ENCODE measurements at regions not wholly inside any gene's neighbourhood (a gene's known extent, or its start where the extent isn't known, plus 50 kb on each side); places are given as distances from the start of the nearest gene placed in this dataset.
A peak's percentile ranks its signal among the peaks of the same experiment; 100 is the strongest.

DNA sequence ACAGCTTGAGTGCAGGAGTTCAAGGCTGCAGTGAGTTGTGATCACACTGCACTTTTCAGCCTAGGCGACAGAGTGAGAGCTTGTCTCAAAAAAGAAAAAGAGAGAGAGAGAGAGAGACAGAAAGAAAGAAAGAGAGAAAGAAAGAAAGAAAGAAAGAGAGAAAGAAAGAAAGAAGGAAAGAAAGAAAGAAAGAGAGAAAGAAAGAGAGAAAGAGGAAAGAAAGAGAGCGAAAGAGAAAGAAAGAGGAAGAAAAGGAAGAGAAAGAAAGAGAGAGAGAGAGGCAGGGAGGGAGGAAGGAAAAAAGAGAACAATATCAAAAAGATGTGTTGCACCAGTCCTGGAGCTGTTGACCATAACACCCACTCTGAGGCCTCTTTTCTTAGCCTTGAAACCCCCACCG is 89.8 kb upstream of the MBOAT2 start:
- TF ChIP-seq GLIS3 (CRISPR knock-in tag; IDR thresholded peaks at IDR 0.05) (no peak), POU6F1 (CRISPR knock-in tag; IDR thresholded peaks at IDR 0.05; ENCODE audit: borderline replicate concordance, low read depth) (no peak), TCF4 (CRISPR knock-in tag; IDR thresholded peaks at IDR 0.05; ENCODE audit: borderline replicate concordance) (no peak), BACH2 (CRISPR knock-in tag; IDR thresholded peaks at IDR 0.05; ENCODE audit: borderline replicate concordance) (no peak), ZNF8 (CRISPR knock-in tag; IDR thresholded peaks at IDR 0.05) (no peak), CSDC2 (CRISPR knock-in tag; IDR thresholded peaks at IDR 0.05) (no peak), PPARA (CRISPR knock-in tag; IDR thresholded peaks at IDR 0.05; ENCODE audit: borderline replicate concordance) (no peak), TSHZ2 (CRISPR knock-in tag; IDR thresholded peaks at IDR 0.05) (no peak), RARB (CRISPR knock-in tag; IDR thresholded peaks at IDR 0.05) (no peak), TOX (CRISPR knock-in tag; IDR thresholded peaks at IDR 0.05; ENCODE audit: borderline replicate concordance) (no peak), ARNTL (CRISPR knock-in tag; IDR thresholded peaks at IDR 0.05; ENCODE audit: borderline replicate concordance, low read depth) (no peak)
- TF ChIP-seq, protein P1, sequence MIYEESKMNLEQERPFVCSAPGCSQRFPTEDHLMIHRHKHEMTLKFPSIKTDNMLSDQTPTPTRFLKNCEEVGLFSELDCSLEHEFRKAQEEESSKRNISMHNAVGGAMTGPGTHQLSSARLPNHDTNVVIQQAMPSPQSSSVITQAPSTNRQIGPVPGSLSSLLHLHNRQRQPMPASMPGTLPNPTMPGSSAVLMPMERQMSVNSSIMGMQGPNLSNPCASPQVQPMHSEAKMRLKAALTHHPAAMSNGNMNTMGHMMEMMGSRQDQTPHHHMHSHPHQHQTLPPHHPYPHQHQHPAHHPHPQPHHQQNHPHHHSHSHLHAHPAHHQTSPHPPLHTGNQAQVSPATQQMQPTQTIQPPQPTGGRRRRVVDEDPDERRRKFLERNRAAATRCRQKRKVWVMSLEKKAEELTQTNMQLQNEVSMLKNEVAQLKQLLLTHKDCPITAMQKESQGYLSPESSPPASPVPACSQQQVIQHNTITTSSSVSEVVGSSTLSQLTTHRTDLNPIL (CRISPR knock-in tag; IDR thresholded peaks at IDR 0.05; ENCODE audit: low read depth), result no peak
- no peak for ATAC-seq

DNA sequence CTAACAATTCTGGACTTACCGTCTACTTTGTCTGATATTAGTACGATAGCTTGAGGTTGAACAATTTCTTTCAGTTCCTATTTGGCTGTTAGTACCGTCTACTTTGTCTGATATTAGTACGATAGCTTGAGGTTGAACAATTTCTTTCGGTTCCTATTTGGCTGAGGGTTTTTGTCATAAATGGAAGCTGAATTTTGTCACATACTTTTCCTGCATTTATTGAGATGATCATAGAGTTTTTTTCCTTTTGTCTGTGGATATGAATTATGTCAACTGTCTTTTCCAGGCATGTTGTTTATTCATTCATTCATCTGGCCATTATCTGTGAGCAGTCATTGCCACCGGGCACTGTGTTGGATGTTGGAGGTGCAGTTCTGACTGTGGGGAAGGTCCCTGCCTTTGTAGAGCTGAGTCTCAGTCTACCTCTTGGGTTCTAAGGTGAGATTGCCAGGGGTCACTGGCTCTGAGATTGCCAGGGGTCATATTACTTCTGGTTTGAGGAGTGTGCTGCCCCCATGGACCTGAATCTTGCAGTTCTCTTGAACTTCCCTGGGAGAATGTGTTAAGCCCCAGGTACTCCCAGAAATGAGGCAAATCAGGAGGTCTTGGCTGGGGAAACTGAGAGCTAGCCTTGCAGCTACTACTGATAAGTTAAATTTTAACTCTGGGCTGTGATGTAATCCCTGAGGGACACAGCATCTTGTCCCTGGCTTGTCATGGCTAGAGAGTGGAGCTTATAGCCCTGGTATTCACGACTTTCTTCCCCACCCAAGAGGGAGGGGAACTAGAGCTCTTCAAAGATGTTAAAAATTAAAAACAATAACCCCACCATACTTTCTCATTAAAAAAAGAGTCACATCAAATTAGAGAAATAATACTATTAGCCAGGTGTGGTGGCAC is 89.1 kb upstream of the MBOAT2 start:
- TF ChIP-seq BACH2 (CRISPR knock-in tag; IDR thresholded peaks at IDR 0.05; ENCODE audit: borderline replicate concordance), result no peak
- TF ChIP-seq ESRRG (CRISPR knock-in tag; IDR thresholded peaks at IDR 0.05), result no peak
- no peak for TF ChIP-seq TOX (CRISPR knock-in tag; IDR thresholded peaks at IDR 0.05; ENCODE audit: borderline replicate concordance)
- TF ChIP-seq, protein P1 (CRISPR knock-in tag; IDR thresholded peaks at IDR 0.05; ENCODE audit: low read depth), result no peak
- TF ChIP-seq ZNF565 (CRISPR knock-in tag; conservative IDR thresholded peaks at IDR 0.05; ENCODE audit: low read depth), result no peak
- TF ChIP-seq, protein P2, sequence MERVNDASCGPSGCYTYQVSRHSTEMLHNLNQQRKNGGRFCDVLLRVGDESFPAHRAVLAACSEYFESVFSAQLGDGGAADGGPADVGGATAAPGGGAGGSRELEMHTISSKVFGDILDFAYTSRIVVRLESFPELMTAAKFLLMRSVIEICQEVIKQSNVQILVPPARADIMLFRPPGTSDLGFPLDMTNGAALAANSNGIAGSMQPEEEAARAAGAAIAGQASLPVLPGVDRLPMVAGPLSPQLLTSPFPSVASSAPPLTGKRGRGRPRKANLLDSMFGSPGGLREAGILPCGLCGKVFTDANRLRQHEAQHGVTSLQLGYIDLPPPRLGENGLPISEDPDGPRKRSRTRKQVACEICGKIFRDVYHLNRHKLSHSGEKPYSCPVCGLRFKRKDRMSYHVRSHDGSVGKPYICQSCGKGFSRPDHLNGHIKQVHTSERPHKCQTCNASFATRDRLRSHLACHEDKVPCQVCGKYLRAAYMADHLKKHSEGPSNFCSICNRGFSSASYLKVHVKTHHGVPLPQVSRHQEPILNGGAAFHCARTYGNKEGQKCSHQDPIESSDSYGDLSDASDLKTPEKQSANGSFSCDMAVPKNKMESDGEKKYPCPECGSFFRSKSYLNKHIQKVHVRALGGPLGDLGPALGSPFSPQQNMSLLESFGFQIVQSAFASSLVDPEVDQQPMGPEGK (CRISPR knock-in tag; IDR thresholded peaks at IDR 0.05; ENCODE audit: borderline replicate concordance), result no peak
- TF ChIP-seq ZC3H10 (CRISPR knock-in tag; IDR thresholded peaks at IDR 0.05), result no peak
- TF ChIP-seq CSRNP3 (CRISPR knock-in tag; IDR thresholded peaks at IDR 0.05), result no peak

GRCh38 chr2:9091811-9092210 is 88.3 kb upstream of the MBOAT2 start:
- TF ChIP-seq ISL1 (CRISPR knock-in tag; IDR thresholded peaks at IDR 0.05), result peak; percentile 40
- TF ChIP-seq, protein P2 (CRISPR knock-in tag; IDR thresholded peaks at IDR 0.05; ENCODE audit: borderline replicate concordance), result no peak
- ATAC-seq, result peak; percentile 67

More for the DNA sequence above, 89.1 kb upstream of the MBOAT2 start:
- peak; percentile 17; the same call in 2 of the 3 replicates for ATAC-seq
